NCI-H128 (cell line): ENCODE measurements at regions not wholly inside any gene's neighbourhood (a gene's known extent, or its start where the extent isn't known, plus 50 kb on each side); places are given as distances from the start of the nearest gene placed in this dataset.
"Not testable (repeated sequence)": the region's sequence is repeated elsewhere in the genome, so short reads cannot be mapped to it uniquely, and the experiment has no call there.

Experiments used
- DNase-seq: peaks from one replicate; lab custom pipeline; 2025; ENCODE audit not compliant: unreplicated experiment; lab: John Stamatoyannopoulos, UW

- no peak for DNase-seq
Measured at GRCh38 chr18:75860166-75860565, 432.7 kb upstream of the SMIM21 start.

GRCh38 chr18:75859533-75859932 lies 432.0 kb upstream of the SMIM21 start:
- no peak for DNase-seq

GRCh38 chr18:75858754-75859153 lies 431.3 kb upstream of the SMIM21 start:
- no peak for DNase-seq

- no peak for DNase-seq
Measured at GRCh38 chr18:75857558-75857957, 430.1 kb upstream of the SMIM21 start.

- DNase-seq = no peak
Measured at GRCh38 chr18:75854808-75855207, 427.3 kb upstream of the SMIM21 start.

- DNase-seq = no peak
Measured at GRCh38 chr18:75854174-75854573, 426.7 kb upstream of the SMIM21 start.

GRCh38 chr18:75846321-75846720 lies 418.8 kb upstream of the SMIM21 start:
- no peak for DNase-seq

- no peak for DNase-seq
Measured at GRCh38 chr18:75845413-75845812, 417.9 kb upstream of the SMIM21 start.

- no peak for DNase-seq
Measured at GRCh38 chr18:75844146-75844545, 416.6 kb upstream of the SMIM21 start.

- DNase-seq = no peak
Measured at GRCh38 chr18:75840131-75840530, 412.6 kb upstream of the SMIM21 start.

GRCh38 chr18:75839686-75840085 lies 412.2 kb upstream of the SMIM21 start:
- DNase-seq = not testable (repeated sequence)

- no peak for DNase-seq
Measured at GRCh38 chr18:75839041-75839440, 411.5 kb upstream of the SMIM21 start.

- no peak for DNase-seq
Measured at GRCh38 chr18:75837316-75837715, 409.8 kb upstream of the SMIM21 start.

- no peak for DNase-seq
Measured at GRCh38 chr18:75836516-75836915, 409.0 kb upstream of the SMIM21 start.

- no peak for DNase-seq
Measured at GRCh38 chr18:75831960-75832359, 404.5 kb upstream of the SMIM21 start.

GRCh38 chr18:75830828-75831227 lies 403.3 kb upstream of the SMIM21 start:
- no peak for DNase-seq

GRCh38 chr18:75829091-75829490 lies 401.6 kb upstream of the SMIM21 start:
- no peak for DNase-seq

GRCh38 chr18:75828379-75828778 lies 400.9 kb upstream of the SMIM21 start:
- DNase-seq = no peak

GRCh38 chr18:75827751-75828287 lies 400.3 kb upstream of the SMIM21 start:
- DNase-seq = no peak

GRCh38 chr18:75824661-75825060 lies 397.2 kb upstream of the SMIM21 start:
- DNase-seq = no peak

GRCh38 chr18:75823471-75823870 lies 396.0 kb upstream of the SMIM21 start:
- no peak for DNase-seq

GRCh38 chr18:75818383-75818782 lies 390.9 kb upstream of the SMIM21 start:
- no peak for DNase-seq

GRCh38 chr18:75815767-75816166 lies 388.3 kb upstream of the SMIM21 start:
- DNase-seq = no peak

GRCh38 chr18:75812761-75813160 lies 385.3 kb upstream of the SMIM21 start:
- no peak for DNase-seq
